ENCODE measurements at regions not wholly inside any gene's neighbourhood (a gene's known extent, or its start where the extent isn't known, plus 50 kb on each side); places are given as distances from the start of the nearest gene placed in this dataset.

DNA sequence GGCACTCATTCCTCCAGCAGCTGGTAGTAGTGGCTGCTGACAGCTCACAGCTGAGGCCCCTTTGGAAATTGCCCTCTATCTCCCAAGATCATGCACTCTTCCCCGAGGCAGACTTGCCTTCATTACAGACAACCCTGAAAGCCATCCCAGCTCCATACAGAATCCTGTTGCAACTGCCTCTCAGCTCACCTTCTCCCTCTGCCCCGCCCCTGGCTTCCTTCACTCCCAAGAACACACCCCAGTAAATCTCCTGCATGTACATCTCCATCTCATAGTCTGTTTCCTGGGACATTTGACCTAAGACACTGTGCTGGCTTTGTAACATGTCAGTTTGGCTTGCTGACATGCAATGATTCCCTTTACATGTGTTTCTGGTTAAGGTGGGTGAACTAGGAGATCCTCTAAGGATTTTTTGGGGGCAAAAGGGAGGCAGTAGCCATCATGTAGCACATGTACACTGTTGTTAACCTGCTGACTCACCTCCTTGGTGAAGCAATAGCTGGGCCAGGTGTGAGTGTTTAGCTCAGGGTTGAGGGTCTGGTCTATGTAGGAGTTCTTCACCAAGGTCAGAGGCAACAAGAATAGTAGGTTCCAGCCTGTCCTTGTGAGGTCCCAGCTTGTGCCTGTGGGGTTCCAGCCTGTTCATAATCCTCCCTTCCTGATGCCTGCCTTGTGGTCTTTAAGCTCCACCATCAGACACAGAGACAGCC lies 179.6 kb downstream of the CSNK2A3 start:
- DNase-seq: no peak

DNA sequence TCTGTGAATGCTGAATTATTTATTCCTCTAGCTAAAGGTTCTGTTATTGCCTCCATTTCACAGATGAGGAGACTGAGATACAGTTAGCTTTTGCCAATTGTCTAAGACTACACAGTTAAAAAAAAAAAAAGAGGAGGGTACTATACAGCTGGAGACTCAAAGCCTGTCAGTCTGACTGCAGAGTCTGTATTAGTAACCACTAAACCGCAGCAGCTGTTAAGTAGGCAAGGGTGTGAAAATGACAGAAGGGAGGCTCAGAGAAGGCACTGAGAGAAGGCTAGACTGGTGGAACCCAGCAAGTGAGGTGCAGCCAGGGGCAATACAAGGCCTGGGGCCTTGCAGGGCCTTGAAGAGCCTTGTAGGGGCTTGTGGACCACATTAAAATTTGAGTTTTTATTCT lies 181.2 kb downstream of the CSNK2A3 start:
- DNase-seq: no peak

DNA sequence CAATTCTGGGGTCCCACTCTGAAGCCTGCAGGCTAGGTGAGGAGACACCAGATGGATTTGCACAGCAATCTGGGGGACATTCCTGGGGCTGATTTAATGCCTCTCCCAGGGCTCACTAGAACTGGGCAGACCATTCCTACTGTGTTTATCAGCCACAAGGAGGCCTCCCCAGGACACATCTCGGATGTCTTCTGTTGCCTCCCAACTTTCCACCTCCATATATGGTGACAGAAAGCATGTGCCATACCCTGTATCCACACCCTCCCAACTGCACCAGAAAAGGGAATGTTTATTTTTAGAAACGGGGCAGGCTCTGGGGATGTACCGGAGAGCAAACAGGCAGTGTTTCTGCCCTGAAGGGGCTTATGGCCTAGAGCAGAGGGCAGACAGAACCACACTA lies 181.8 kb downstream of the CSNK2A3 start:
- DNase-seq: no peak

DNA sequence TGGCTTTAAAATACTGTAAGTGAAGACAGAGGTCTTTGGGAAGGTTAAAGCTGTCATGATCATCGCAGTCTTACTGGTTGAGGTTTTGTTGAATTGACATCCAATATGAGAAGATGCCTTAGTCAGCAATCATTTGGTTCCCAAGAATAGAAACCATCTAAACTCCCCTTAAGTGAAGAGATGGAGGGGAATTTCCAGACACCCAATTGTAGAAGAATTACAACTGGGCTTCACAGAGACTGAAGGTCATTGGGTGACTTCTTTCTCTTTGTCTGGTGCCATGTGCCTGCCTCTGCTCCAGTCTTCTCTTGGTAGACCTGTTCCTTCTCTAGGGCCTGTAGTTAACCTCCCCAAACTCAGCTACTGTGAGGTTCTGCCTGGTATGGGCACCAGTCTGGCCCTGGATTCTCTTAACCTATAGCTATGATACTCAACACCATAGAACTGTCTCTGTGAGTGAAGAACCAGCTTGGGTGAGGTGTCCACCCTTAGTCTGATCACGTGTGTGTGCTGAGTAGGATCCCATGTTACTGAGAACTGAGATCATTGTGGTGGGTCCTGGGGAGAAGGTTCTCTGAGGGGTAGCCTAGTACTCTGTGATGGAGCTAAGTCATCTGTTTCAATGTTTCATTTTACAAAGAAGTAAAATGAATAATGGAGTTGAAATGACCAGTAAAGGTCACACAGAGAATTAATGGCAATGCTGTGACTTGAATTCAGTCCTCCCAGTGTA lies 182.5 kb downstream of the CSNK2A3 start:
- no peak for DNase-seq

DNA sequence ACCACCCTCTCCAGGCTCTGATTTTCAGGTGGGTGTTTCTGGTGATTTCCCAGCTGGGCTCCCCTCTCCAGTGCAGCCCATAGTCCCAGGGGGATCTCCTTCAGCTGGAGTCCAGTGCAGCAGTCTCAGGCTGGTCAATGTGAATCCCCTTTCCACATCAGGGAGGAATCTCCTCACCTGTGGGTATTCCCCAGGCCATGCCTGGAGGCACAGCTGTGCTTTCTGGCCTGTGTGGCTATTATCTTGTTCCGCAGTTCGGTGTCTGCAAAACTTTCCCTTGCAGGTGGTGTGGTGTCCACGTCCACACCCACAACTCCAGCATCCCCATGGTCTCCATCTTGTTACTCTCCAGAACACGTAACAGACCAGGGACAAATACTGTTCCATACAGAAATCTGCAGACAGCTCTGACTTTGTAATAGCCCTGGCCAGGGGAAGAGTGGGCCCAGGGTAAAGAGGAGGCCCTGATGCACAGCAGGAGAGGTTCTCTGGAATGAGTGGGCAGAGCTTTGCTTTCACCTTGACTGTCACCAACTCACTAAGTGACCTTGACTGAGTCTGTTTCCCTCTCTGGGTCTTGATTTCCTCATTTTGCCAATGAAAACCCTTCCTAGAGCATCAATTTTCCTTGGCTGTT lies 183.2 kb downstream of the CSNK2A3 start:
- DNase-seq: no peak

DNA sequence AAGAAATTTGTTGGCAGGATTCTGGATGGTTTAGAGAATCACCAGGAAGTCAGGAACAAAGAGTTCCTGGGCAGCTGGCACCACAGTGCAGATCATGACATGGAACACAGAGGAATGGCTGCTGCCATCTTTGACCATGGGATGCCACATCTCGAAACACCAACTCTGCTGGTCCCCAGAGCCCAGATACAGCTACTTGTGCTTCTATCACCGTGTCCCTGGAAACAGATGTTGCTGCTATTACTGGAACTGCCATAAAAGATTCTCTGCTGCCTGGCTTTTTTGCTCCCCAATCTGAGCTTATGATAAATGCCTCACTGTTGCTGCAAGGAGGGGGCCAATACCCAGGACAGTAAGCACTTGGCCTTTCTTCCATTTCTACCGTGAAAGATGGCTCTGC lies 185.2 kb downstream of the CSNK2A3 start:
- DNase-seq: no peak

DNA sequence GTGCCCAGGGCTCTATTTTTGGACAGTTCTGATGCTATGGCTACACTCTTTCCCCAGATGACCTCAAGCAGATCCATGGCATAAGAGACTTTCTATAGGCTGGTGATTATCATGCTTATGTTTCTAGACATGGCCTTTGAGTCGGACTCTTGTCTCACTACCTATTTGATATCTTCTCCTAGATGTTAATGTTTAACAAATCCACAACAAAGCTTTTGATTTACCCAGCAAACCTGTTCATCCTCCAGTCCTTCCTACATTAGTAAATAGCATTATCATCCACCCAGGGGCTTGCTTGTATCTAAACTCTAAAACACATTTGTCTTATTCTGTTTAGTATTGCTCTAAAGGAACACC lies 188.7 kb downstream of the CSNK2A3 start:
- no peak for DNase-seq

DNA sequence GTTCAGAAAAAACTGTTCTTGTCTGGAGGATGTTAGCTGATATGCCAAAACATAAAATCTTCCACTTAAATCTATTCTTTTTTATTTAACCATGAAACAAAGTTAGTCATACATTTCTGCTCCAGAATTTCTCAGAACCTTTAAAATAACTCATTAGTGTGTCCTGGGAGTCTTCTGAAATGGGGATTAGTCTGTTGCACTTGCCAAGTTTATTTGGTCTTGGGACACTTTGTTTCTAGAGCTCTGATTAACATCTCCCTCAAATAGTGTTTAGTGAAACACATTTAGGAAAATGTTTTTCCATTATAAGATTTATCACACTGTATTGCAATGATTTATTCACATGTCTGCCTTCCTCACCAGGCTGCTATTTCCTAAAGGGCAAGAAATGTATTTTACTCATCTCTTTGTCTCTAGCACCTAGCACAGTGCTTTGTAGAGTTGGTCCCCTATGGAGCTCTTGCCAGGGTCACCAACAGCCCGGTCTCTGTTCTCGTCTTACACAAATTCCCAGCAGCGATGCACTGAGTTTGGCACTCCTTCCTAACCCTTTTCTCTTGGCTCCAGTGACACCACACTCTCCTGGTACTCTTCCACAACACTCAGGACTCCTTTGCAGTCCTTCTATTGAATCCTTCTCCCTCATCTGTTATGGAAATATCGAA lies 189.2 kb downstream of the CSNK2A3 start:
- DNase-seq: no peak

DNA sequence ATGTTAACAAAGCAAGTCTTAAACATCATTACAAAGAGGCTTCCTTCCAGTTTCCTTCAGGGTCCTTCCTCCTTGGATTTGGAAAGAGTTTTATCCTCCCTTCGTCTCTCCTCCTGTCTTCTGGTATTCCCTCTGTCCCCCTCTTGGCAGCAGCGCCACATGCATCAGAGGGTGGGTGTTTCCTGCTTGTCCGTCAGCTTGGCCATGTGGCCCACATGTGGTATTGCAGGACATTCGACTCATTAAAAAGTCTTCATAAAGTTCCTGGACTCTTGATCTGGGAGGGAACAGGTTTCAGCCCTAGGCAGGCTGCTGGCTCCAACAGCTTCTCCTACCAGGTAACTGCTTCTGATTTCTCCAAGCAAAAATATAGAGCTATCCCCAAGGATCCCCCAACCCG lies 189.8 kb downstream of the CSNK2A3 start:
- no peak for DNase-seq

DNA sequence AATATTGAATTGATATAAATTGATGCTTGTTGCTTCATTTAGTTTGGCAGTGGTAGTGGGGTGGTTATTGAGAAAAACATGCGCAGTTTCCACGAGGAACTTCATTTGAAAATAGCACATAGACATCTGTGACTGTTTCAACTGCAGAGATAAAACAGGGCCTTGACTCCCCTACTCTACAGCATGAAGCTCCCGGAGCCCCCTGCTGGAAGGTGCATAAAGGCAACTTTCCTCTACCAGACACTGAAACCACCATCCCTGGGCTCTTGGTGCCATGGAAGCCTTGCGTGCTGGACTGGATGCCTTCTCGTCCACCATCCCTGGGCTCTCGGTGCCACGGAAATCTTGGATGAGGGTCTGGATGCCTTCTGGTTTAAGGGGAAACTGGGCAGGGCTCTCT lies 195.9 kb downstream of the CSNK2A3 start:
- no peak for DNase-seq

DNA sequence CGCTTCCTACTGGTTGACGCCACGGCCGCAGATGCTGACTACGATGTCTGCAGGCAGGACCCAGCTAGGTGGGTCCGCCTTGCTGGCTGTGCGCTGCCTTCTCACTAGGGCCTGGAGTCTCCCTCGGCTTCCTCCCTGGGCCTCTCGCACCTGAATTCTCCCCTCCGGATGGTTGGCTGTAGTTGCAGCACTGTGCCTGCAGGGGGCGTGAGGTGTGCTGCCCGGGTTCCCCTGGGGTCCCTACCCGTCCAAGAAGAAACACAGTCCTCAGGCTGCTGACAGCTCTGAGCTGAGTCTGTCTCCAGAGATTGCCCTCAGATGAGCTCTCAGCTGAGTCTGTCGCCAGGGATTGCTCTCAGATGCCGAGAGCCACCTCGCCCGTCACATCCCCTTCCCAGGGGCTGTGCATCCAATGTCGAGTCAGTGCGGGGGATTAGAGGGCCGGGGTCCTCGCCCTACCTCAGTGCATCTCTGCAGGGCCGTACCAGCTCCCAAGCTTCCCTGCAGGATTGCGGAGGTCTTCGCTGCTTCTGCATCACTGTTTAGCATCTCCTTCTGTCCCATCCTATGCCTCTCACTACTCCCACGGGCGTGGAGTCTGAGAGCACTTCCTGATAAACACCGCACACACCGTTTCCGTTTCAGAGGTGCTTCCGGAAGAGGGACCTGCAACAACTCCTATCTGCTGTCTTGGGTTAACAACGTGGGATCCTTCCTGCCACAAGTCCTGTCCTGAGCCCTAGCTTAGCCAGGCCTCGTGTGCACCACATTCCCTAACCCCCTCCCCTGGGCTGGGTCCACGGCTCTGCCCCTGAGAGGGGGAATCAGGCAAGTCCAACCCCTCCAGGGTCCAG lies 196.9 kb downstream of the CSNK2A3 start:
- DNase-seq: no peak

DNA sequence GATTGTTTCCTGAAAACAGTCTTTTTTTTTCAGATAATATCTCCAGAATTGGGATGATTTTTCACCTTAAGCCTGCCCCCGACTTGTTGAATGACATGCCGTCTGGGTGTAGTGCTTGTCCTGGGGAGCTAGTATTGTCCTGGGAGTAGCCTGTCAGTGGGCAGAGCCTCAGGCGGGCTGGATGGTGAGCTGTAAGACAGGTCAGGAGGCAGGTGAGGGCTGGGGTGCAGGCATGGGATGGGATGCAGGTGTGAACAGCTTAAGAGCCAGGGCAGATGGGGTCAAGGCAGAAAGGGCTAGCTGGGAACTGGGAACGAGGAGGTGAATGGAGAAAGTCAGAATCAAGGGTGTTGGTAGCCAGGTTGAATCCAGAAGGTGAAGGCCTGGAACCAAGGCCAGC lies 200.2 kb downstream of the CSNK2A3 start:
- DNase-seq: no peak

DNA sequence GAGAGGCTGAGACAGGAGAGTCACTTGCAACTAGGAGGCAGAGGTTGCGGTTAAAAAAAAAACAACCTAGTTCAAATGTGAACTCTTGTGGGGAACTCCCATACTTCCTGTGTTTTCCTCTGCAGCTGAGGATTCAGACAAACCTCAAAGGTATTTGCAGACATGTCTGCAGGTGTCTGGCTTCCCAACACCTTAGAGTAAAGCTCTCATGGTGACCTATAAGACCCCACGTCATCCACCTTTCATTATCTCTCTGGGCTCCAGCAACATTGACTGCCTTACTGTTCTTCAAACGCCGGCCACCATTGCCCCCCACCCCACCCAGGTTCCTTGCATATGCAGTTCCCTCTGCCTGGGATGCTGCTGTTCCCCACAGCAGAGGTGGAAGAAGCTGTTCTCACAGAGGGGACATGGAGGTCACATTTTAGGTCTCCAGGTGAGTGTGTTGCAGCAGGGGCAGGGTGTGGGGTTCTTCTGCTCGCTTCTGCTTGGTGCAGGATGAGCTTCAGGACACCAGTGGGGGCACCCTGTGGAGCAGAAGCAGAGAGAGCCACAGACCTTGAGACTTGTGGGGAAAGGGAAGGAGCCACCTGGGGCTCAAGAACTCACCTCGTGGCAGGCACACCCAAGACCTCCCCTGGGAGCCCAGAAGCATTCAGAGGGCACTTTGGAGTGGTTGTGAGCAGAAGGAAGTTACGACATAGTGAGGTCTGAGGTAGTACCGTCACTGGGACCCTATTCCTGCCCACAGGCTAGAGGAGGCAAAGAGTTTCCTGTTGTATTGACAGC lies 203.2 kb downstream of the CSNK2A3 start:
- DNase-seq: no peak

DNA sequence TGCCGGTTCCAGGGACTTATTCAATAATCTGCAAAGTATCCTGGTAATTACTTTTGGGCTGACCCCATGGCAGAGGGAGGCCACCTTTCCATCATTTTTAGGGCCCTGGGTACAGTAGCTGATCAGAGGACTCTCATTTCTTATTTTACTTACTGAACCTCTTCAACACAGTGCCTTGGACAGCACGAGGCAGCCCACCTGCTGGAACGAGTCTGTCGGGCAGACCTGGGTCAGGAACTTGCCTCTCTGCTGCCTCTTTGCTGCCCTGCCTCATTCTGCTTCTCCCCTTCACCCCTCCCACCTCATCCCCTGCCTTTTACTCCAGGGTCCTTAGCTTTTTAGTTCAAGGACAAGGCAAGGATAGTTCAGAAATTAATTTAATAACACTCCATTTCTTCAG lies 204.5 kb downstream of the CSNK2A3 start:
- DNase-seq: no peak

DNA sequence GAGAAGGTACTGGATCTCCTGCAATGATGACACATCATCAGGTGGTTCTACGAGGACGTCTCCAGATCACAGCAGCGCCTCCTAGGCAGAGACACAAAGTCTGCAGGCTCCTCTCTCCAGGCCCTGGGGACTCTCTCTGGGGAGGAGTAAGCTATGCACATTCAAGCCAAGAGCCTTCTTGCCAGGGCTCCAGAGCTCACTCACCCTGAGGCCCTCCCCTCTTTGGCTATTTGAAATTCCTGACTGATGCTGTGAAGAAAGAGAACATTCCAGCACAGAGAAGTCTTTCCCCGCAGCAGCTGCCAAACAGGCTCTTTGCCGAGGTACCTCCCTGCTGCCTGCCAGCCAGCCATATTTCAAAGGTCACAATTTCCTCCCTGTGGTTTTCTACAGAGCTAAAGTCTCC lies 204.9 kb downstream of the CSNK2A3 start:
- DNase-seq: peak; percentile 83

DNA sequence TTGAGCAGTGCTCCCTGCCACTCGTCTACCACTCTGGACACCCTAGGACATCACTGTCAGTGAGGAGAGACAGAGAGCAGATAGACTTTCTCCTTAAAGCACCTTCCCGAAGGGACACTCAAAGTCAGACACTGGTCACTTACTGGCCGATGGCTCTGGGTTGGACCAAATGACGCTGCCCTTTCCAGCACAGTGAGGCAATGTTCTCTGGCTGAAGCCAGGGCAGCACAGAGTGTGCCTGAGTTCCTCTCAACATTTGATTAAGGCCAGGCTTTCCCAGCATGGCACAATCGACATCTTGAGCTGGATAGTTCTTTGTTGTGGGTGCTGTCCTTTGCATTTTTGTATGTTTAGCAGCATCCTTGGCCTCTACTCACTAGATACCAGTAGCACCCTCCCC lies 206.2 kb downstream of the CSNK2A3 start:
- DNase-seq: no peak

DNA sequence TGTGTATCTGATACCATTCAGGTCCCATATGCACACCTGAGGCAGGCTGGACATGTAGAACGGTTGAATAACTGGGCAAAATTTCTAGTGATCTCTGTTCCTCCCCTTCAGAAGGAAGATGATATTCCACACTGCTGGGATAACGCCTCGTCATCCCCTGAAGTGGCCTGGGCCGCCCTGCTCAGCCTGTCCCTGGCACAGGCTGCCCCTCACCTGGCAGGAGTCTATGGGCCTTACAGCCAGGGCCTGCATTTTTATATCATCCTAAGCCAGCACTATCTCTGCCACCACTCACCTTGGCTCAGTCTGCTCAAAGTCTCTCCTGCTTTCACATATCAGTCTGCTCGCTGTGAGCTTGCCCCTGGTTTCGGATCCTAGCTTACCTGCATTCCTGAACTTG lies 209.2 kb downstream of the CSNK2A3 start:
- no peak for DNase-seq

DNA sequence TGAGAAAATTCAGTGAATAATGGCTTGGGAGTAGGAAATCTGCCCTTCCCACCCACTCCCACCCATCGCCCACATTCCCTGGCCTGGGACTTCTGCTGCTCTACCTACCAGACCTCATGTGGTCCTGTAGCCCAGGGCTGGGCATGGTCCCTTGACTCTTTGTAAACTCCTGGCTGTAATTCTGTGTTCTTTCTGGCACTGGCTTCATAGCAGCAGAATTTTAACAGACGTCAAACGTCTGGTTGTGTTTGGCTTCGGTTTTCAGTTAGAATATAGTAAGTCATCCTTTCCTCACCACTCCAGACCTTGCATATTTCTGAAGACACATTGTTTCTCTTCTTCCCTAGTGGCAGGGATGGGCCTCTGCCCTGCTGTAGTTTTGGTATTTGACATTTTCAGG lies 210.6 kb downstream of the CSNK2A3 start:
- no peak for DNase-seq

DNA sequence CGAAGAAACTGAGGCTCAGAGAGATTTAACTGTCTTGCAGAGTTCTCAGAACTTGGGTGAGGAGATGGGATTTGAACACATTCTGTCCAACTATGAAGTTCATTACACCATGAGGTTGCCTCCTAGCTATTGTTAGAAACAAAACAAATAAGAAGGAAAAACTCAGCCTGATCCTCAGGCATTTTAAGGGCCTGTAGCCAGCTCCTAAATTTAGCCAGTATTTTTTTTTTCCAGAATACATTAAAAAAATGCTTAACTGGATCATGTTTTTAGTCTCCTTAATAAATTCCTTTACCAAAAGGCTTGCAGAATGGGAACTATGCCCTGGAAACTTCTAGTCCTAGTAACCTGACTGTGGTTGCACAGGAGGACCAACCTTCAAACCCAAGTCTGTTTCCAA lies 212.0 kb downstream of the CSNK2A3 start:
- no peak for DNase-seq

DNA sequence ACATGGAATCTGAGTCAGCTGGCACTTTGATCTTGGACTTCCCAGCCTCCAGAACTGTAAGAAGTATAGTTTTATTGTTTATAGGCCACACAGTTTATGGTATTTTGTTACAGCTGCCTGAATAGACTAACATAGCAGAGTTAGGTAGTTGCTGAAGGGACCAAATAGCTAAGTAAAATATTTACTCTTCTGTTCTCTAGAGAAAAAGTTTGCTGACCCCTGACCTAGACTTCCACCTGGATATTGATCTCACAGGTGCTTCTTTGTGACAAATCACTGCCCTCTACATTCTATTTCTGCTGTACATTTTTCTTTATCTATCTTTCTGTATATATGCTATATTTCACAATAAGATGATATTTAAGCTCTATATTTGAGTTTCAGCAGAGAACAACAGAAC lies 212.5 kb downstream of the CSNK2A3 start:
- DNase-seq: no peak

DNA sequence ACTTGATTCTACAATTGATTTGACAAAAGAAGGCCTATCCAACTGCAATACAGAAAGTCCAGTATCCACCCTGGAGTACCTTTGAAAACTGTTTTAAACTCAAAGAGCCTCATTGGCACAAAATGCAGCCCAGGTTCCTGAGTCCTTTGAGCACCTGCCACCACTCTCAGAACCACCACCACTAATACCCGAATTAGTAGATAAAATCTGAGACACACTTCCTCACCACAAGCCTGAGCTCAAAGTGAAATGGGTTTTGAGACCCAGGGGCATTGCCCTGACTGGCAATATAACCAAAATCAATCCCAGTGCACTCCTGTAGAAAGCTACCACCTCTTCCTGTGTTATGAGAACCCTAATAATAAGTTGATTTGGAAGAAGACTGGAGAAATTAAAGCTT lies 215.7 kb downstream of the CSNK2A3 start:
- DNase-seq: no peak
